Smooth muscle cell (in vitro differentiated cells): ENCODE measurements at regions not wholly inside any gene's neighbourhood (a gene's known extent, or its start where the extent isn't known, plus 50 kb on each side); places are given as distances from the start of the nearest gene placed in this dataset.

Experiments
- DNase-seq: peaks from one replicate; lab custom pipeline; 2025; ENCODE audit not compliant: unreplicated experiment; lab: John Stamatoyannopoulos, UW
- H2AFZ ChIP-seq: fragments of 200-600 bp; sonication (generic); 2 replicates; pipeline ENCODE4 v1.6.0; 2016; ENCODE audit warnings: antibody characterized with exemption, low read depth, mild to moderate bottlenecking
- H3F3A ChIP-seq: fragments of 200-600 bp; sonication (generic); 2 replicates; pipeline ENCODE4 v1.6.0; 2017; ENCODE audit warnings: antibody characterized with exemption, low read depth
- H3K27ac ChIP-seq: fragments of 200-600 bp; sonication (generic); 2 replicates; pipeline ENCODE4 v1.5.1; 2016; ENCODE audit warnings: low read depth, mild to moderate bottlenecking
- H3K27me3 ChIP-seq: fragments of 200-600 bp; sonication (generic); 2 replicates; pipeline ENCODE4 v1.6.1; 2016; ENCODE audit warnings: low read depth, mild to moderate bottlenecking
- H3K36me3 ChIP-seq: fragments of 200-600 bp; sonication (generic); 2 replicates; pipeline ENCODE4 v1.5.1; 2016; ENCODE audit warnings: low read depth
- H3K4me1 ChIP-seq: fragments of 200-600 bp; sonication (generic); 2 replicates; pipeline ENCODE4 v1.5.1; 2016; ENCODE audit warnings: low read depth
- H3K4me2 ChIP-seq: fragments of 200-600 bp; sonication (generic); 2 replicates; pipeline ENCODE4 v1.6.0; 2016; ENCODE audit warnings: mild to moderate bottlenecking
- H3K4me3 ChIP-seq: fragments of 200-600 bp; sonication (generic); 2 replicates; pipeline ENCODE4 v1.5.1; 2016; ENCODE audit warnings: mild to moderate bottlenecking
- H3K79me2 ChIP-seq: fragments of 200-600 bp; sonication (generic); 2 replicates; pipeline ENCODE4 v1.6.0; 2016; ENCODE audit warnings: low read depth, mild to moderate bottlenecking
- H3K9ac ChIP-seq: fragments of 200-600 bp; sonication (generic); 2 replicates; pipeline ENCODE4 v1.6.0; 2016; ENCODE audit warnings: low read depth
- H3K9me3 ChIP-seq: fragments of 200-600 bp; sonication (generic); replicated peaks from 2 replicates; pipeline ENCODE4 v1.5.1; 2016; ENCODE audit warnings: low read depth
- H4K20me1 ChIP-seq: fragments of 200-600 bp; sonication (generic); 2 replicates; pipeline ENCODE4 v1.6.0; 2016; ENCODE audit warnings: low read depth
- CTCF ChIP-seq: fragments of 200-600 bp; sonication (generic); IDR thresholded peaks from 2 replicates; pipeline ENCODE4 v1.5.1; 2017; ENCODE audit warnings: borderline replicate concordance, mild to moderate bottlenecking, antibody characterized with exemption; ENCODE audit not compliant: insufficient read depth, poor library complexity, severe bottlenecking
- WGBS: methylation state at CpG from one replicate; pipeline ENCODE4 v1.1.7; 2016; ENCODE audit warnings: low lambda C conversion rate; 5-methylcytosine and 5-hydroxymethylcytosine counted together

GRCh38 chr6:104601131-104601651 lies 258.5 kb downstream of the HACE1 start:
- H3K36me3 ChIP-seq = no peaks in the 10 kb centered on the region
- no peak for DNase-seq
- H3K27me3 ChIP-seq = no peaks in the 10 kb centered on the region
- H3K4me2 ChIP-seq = no peak overlapping the region
- no peak overlapping the region for H3K4me3 ChIP-seq
- no peak overlapping the region for H2AFZ ChIP-seq
- H3K9me3 ChIP-seq = no peaks in the 10 kb centered on the region
- H3K79me2 ChIP-seq = no peaks in the 10 kb centered on the region
- H3K9ac ChIP-seq = no peak overlapping the region
- no peaks in the 10 kb centered on the region for H4K20me1 ChIP-seq
- no peak for TF ChIP-seq CTCF
- peaks cover 3% of the 10 kb centered on the region for H3K4me1 ChIP-seq
- no peak overlapping the region for H3K27ac ChIP-seq
- H3F3A ChIP-seq = no peaks in the 10 kb centered on the region
- 80% methylated on average over 6 of the region's 6 CpGs for whole genome bisulfite sequencing

- H4K20me1 ChIP-seq = no peaks in the 10 kb centered on the region
- no peak overlapping the region for H3K27ac ChIP-seq
- TF ChIP-seq CTCF = no peak
- H3K36me3 ChIP-seq = no peaks in the 10 kb centered on the region
- H3K27me3 ChIP-seq = no peaks in the 10 kb centered on the region
- DNase-seq = no peak
- WGBS = 89% methylated on average over 2 of the region's 2 CpGs
- no peak overlapping the region for H2AFZ ChIP-seq
- no peak overlapping the region for H3K4me2 ChIP-seq
- no peaks in the 10 kb centered on the region for H3K9me3 ChIP-seq
- H3K79me2 ChIP-seq = no peaks in the 10 kb centered on the region
- H3K4me3 ChIP-seq = no peak overlapping the region
- no peak overlapping the region for H3K9ac ChIP-seq
- no peaks in the 10 kb centered on the region for H3F3A ChIP-seq
- no peaks in the 10 kb centered on the region for H3K4me1 ChIP-seq
Observed at GRCh38 chr6:104600639-104600931, 259.1 kb downstream of the HACE1 start.

- Histone ChIP-seq H4K20me1 (no peaks in the 10 kb centered on the region), H3K27me3 (no peaks in the 10 kb centered on the region), H3F3A (no peaks in the 10 kb centered on the region), H3K4me3 (no peak overlapping the region), H3K36me3 (no peaks in the 10 kb centered on the region), H2AFZ (no peak overlapping the region), H3K9ac (no peak overlapping the region), H3K4me2 (no peak overlapping the region), H3K4me1 (no peaks in the 10 kb centered on the region), H3K27ac (no peak overlapping the region), H3K79me2 (no peaks in the 10 kb centered on the region), H3K9me3 (no peaks in the 10 kb centered on the region)
- WGBS = 86% methylated on average over 3 of the region's 3 CpGs
- DNase-seq = no peak
- no peak for TF ChIP-seq CTCF
Observed at GRCh38 chr6:104599821-104600638, 259.7 kb downstream of the HACE1 start.

GRCh38 chr6:104597541-104598050 lies 262.1 kb downstream of the HACE1 start:
- no peak overlapping the region for H3K27ac ChIP-seq

More at GRCh38 chr6:104597541-104598050, 262.1 kb downstream of the HACE1 start:
- Histone ChIP-seq H3K9me3 (no peaks in the 10 kb centered on the region), H3K27me3 (no peaks in the 10 kb centered on the region), H3K4me3 (no peak overlapping the region), H3K9ac (no peak overlapping the region), H2AFZ (no peak overlapping the region), H3F3A (no peaks in the 10 kb centered on the region), H3K4me1 (no peaks in the 10 kb centered on the region), H3K79me2 (no peaks in the 10 kb centered on the region), H4K20me1 (no peaks in the 10 kb centered on the region), H3K4me2 (no peak overlapping the region), H3K36me3 (no peaks in the 10 kb centered on the region)
- WGBS = 31% methylated on average over 4 of the region's 4 CpGs
- DNase-seq = no peak
- TF ChIP-seq CTCF = no peak
